ENCODE measurements at regions not wholly inside any gene's neighbourhood (a gene's known extent, or its start where the extent isn't known, plus 50 kb on each side); places are given as distances from the start of the nearest gene placed in this dataset.

DNA sequence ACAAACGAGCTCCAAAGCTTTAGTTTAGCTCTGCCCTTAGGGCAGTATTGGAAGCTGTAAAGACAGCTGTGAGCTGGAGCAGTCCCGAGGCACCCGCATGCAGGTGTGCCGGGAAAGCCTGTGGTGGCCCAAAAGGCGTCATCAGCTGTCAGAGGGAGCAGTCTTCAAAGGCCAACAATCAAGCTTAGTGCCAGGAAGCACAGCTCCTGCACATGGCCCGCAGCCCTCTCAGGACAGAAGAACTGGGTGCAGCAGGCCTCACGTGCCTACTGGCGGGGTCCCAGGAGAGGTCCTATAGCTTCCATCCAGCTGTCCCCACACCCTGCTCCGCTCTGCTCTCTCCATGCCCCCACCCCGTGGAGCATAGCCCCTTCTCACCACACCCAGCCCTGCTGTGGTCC is 92.2 kb upstream of the TRIM2 start:
- no peaks in the 10 kb centered on the region for H3K9me3 Mint-ChIP-seq
- TF ChIP-seq, protein P1, sequence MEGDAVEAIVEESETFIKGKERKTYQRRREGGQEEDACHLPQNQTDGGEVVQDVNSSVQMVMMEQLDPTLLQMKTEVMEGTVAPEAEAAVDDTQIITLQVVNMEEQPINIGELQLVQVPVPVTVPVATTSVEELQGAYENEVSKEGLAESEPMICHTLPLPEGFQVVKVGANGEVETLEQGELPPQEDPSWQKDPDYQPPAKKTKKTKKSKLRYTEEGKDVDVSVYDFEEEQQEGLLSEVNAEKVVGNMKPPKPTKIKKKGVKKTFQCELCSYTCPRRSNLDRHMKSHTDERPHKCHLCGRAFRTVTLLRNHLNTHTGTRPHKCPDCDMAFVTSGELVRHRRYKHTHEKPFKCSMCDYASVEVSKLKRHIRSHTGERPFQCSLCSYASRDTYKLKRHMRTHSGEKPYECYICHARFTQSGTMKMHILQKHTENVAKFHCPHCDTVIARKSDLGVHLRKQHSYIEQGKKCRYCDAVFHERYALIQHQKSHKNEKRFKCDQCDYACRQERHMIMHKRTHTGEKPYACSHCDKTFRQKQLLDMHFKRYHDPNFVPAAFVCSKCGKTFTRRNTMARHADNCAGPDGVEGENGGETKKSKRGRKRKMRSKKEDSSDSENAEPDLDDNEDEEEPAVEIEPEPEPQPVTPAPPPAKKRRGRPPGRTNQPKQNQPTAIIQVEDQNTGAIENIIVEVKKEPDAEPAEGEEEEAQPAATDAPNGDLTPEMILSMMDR (conservative IDR thresholded peaks at IDR 0.05) = no peak
- Histone ChIP-seq H3K9ac (ENCODE audit: extremely low read depth, insufficient read length, low read length) (no peak overlapping the region), H3K27me3 (ENCODE audit: insufficient read depth, low read length) (no peaks in the 10 kb centered on the region; the same call in 1 of the 2 replicates), H3K4ac (ENCODE audit: low read depth, low read length) (no peak overlapping the region), H3K14ac (ENCODE audit: insufficient read depth, low read length) (no peak overlapping the region), H2BK20ac (ENCODE audit: low read depth, low read length, poor library complexity, severe bottlenecking) (no peak overlapping the region), H3K23ac (ENCODE audit: insufficient read length, low read depth, low read length) (no peak overlapping the region), H2AK5ac (ENCODE audit: insufficient read length, low read length) (no peak overlapping the region), H4K5ac (ENCODE audit: insufficient read length, low read depth, low read length) (no peak overlapping the region), H2BK15ac (ENCODE audit: low read depth, low read length) (no peak overlapping the region), H2BK12ac (ENCODE audit: insufficient read length, low read depth, low read length) (no peak overlapping the region), H3K4me2 (ENCODE audit: insufficient read depth, insufficient read length, low read length) (no peak overlapping the region), H3K23me2 (ENCODE audit: insufficient read length, low read depth, low read length, poor library complexity, severe bottlenecking) (no peaks in the 10 kb centered on the region), H2BK120ac (ENCODE audit: low read depth, low read length, poor library complexity, severe bottlenecking) (no peak overlapping the region), H3K18ac (ENCODE audit: insufficient read length, low read depth, low read length) (no peak overlapping the region), H3K4me1 (ENCODE audit: insufficient read depth, low read length) (no peaks in the 10 kb centered on the region), H3K27ac (ENCODE audit: insufficient read length, low read depth, low read length) (no peak overlapping the region), H3K9me3 (ENCODE audit: control insufficient read depth, low read depth, low read length) (no peaks in the 10 kb centered on the region), H4K8ac (replicated peaks; ENCODE audit: insufficient read length, low read depth, low read length) (no peak overlapping the region), H4K91ac (ENCODE audit: insufficient read length, low read depth, low read length) (no peak overlapping the region), H3T11ph (ENCODE audit: low read length) (no peak overlapping the region), H3K79me2 (ENCODE audit: insufficient read depth, low read length) (no peaks in the 10 kb centered on the region), H3K56ac (ENCODE audit: insufficient read length, low read depth, low read length) (no peak overlapping the region), H2BK5ac (ENCODE audit: insufficient read length, low read length) (no peak overlapping the region), H2AFZ (ENCODE audit: low read length) (no peak overlapping the region), H4K20me1 (ENCODE audit: control insufficient read depth, insufficient read depth, insufficient read length) (no peaks in the 10 kb centered on the region), H3K79me1 (ENCODE audit: insufficient read depth, low read depth, low read length, poor library complexity, severe bottlenecking) (no peaks in the 10 kb centered on the region)
- WGBS (ENCODE audit: extremely low coverage, insufficient read length, low lambda C conversion rate) = no CpG with 5 or more reads among the region's 10 CpGs
- no peak for DNase-seq
- no peaks in the 10 kb centered on the region for H3K36me3 Mint-ChIP-seq (ENCODE audit: insufficient read depth in 1 of 3, low read depth in 3 of 3)
- H3K27me3 Mint-ChIP-seq (ENCODE audit: low read depth) = no peaks in the 10 kb centered on the region; the same call in none of the 2 replicates
- no peak overlapping the region for H3K4me3 Mint-ChIP-seq
- peaks cover 3 to 9% of the 10 kb centered on the region in 2 experiments for H3K4me1 Mint-ChIP-seq
- H3K27ac Mint-ChIP-seq = no peak overlapping the region

Data from H9 (cell line).